ENCODE measurements at regions not wholly inside any gene's neighbourhood (a gene's known extent, or its start where the extent isn't known, plus 50 kb on each side); places are given as distances from the start of the nearest gene placed in this dataset.
"Not testable (repeated sequence)": the region's sequence is repeated elsewhere in the genome, so short reads cannot be mapped to it uniquely, and the experiment has no call there.

- no peaks in the 10 kb centered on the region for H4K20me1 ChIP-seq (ENCODE audit: insufficient read depth, low read length)
- no peaks in the 10 kb centered on the region for H3K36me3 ChIP-seq (ENCODE audit: insufficient read depth, low read length)
- TF ChIP-seq CTCF (IDR thresholded peaks at IDR 0.05; ENCODE audit: extremely low read depth, low read depth, low read length): no peak
- no peak for DNase-seq (ENCODE audit: insufficient read length, low spot score, missing footprints)
- no peak overlapping the region for H3K4me3 ChIP-seq (ENCODE audit: insufficient read depth, low read length)
- H3K27me3 ChIP-seq (ENCODE audit: insufficient read depth, low read length): no peaks in the 10 kb centered on the region
- H3K79me2 ChIP-seq (ENCODE audit: insufficient read depth, low read length): no peaks in the 10 kb centered on the region
- no peaks in the 10 kb centered on the region for H3K9me3 ChIP-seq (ENCODE audit: low read depth, low read length)
- no peak overlapping the region for H3K27ac ChIP-seq (ENCODE audit: low read depth, low read length)
- H3K4me2 ChIP-seq (ENCODE audit: insufficient read depth, low read length): no peak overlapping the region
- no peaks in the 10 kb centered on the region for H3K4me1 ChIP-seq (ENCODE audit: insufficient read depth, low read length)
- H2AFZ ChIP-seq (ENCODE audit: low read length): no peak overlapping the region
These were observed 131.5 kb upstream of the SATB1 start for GRCh38 chr3:18556503-18557135.

DNA sequence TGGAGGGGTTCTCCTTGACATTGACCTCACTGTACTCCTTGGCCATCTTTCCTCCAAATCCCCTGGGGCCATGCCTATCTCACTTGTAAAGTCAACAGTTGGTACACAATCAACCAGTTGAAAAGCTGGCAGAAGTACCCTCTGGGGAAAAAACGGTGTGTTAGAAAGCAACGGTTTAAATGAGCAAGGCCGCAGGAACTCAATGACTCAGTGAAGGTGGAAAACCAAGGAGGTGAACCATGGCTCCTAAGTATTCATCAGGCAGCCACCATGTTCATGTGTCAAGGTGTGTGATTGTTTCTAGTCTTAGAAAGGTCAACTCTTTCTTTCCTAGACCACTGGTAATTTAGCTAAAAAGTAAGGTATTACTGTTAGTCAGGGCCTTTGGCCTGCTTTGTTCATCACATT is 130.9 kb upstream of the SATB1 start:
- Histone ChIP-seq H4K20me1 (ENCODE audit: insufficient read depth, low read length) (no peaks in the 10 kb centered on the region), H3K4me3 (ENCODE audit: insufficient read depth, low read length) (no peak overlapping the region), H3K4me2 (ENCODE audit: insufficient read depth, low read length) (no peak overlapping the region), H3K79me2 (ENCODE audit: insufficient read depth, low read length) (no peaks in the 10 kb centered on the region), H3K27ac (ENCODE audit: low read depth, low read length) (no peak overlapping the region), H3K36me3 (ENCODE audit: insufficient read depth, low read length) (no peaks in the 10 kb centered on the region), H2AFZ (ENCODE audit: low read length) (no peak overlapping the region), H3K4me1 (ENCODE audit: insufficient read depth, low read length) (no peaks in the 10 kb centered on the region), H3K27me3 (ENCODE audit: insufficient read depth, low read length) (no peaks in the 10 kb centered on the region), H3K9me3 (ENCODE audit: low read depth, low read length) (no peaks in the 10 kb centered on the region)
- no peak for TF ChIP-seq CTCF (IDR thresholded peaks at IDR 0.05; ENCODE audit: extremely low read depth, low read depth, low read length)
- no peak for DNase-seq (ENCODE audit: insufficient read length, low spot score, missing footprints)

- not testable (repeated sequence) for H3K4me1 ChIP-seq (ENCODE audit: insufficient read depth, low read length); H3K27me3 ChIP-seq (ENCODE audit: insufficient read depth, low read length); H3K4me2 ChIP-seq (ENCODE audit: insufficient read depth, low read length); H3K27ac ChIP-seq (ENCODE audit: low read depth, low read length); H4K20me1 ChIP-seq (ENCODE audit: insufficient read depth, low read length); H3K36me3 ChIP-seq (ENCODE audit: insufficient read depth, low read length); H3K4me3 ChIP-seq (ENCODE audit: insufficient read depth, low read length); H3K9me3 ChIP-seq (ENCODE audit: low read depth, low read length); H3K79me2 ChIP-seq (ENCODE audit: insufficient read depth, low read length); H2AFZ ChIP-seq (ENCODE audit: low read length); DNase-seq (ENCODE audit: insufficient read length, low spot score, missing footprints)
These were observed 127.5 kb upstream of the SATB1 start for GRCh38 chr3:18552579-18553105.

DNA sequence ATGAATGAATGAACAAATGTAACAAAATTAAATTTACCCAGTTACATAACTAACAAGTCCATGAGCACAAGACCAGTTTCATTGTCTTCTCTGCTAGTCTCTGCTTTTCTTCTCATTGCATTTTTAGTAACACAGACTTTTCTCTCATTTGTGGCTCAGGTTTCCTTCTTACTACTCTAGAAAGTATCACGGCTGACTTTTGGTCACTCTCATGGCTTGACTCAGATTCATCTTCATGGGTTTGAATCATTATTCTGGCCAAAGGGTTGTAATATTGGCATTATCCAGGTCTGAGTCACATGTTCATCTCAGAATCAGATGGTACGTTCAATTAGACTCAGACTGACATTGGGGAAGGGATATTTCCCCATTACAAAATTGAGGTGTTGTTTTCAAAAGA is 121.5 kb upstream of the SATB1 start:
- Histone ChIP-seq H4K20me1 (ENCODE audit: insufficient read depth, low read length) (no peaks in the 10 kb centered on the region), H3K27me3 (ENCODE audit: insufficient read depth, low read length) (no peaks in the 10 kb centered on the region), H2AFZ (ENCODE audit: low read length) (no peak overlapping the region), H3K79me2 (ENCODE audit: insufficient read depth, low read length) (no peaks in the 10 kb centered on the region), H3K4me2 (ENCODE audit: insufficient read depth, low read length) (no peak overlapping the region), H3K27ac (ENCODE audit: low read depth, low read length) (no peak overlapping the region), H3K4me3 (ENCODE audit: insufficient read depth, low read length) (no peak overlapping the region), H3K9me3 (ENCODE audit: low read depth, low read length) (no peaks in the 10 kb centered on the region), H3K36me3 (ENCODE audit: insufficient read depth, low read length) (no peaks in the 10 kb centered on the region), H3K4me1 (ENCODE audit: insufficient read depth, low read length) (no peaks in the 10 kb centered on the region)
- no peak for TF ChIP-seq CTCF (IDR thresholded peaks at IDR 0.05; ENCODE audit: extremely low read depth, low read depth, low read length)
- DNase-seq (ENCODE audit: insufficient read length, low spot score, missing footprints): no peak

All from osteoblast (primary cell).